SK-N-SH treated with all-trans-retinoic acid at 6 μM for 48 hours (cell line): ENCODE measurements at regions not wholly inside any gene's neighbourhood (a gene's known extent, or its start where the extent isn't known, plus 50 kb on each side); places are given as distances from the start of the nearest gene placed in this dataset.

Source experiments
- ARNTL ChIP-seq: fragments of 450-650 bp; formaldehyde crosslinking; IDR thresholded peaks from 2 replicates; pipeline ENCODE4 v1.5.0; 2020; ENCODE audit warnings: low read depth, mild to moderate bottlenecking, moderate library complexity, borderline replicate concordance
- BACH2 ChIP-seq: fragments of 250-450 bp; sonication (Bioruptor Pico); IDR thresholded peaks from 2 replicates; pipeline ENCODE4 v1.9.0; 2021; ENCODE audit warnings: mild to moderate bottlenecking, borderline replicate concordance
- CREB5 ChIP-seq: fragments of 250-450 bp; sonication (Bioruptor Pico); IDR thresholded peaks from 2 replicates; pipeline ENCODE4 v1.5.1; 2020; ENCODE audit warnings: low read depth, mild to moderate bottlenecking, moderate library complexity
- ESRRG ChIP-seq: fragments of 250-450 bp; sonication (Bioruptor Pico); IDR thresholded peaks from 2 replicates; pipeline ENCODE4 v1.6.1; 2021; ENCODE audit warnings: mild to moderate bottlenecking
- OSR1 ChIP-seq: fragments of 250-450 bp; sonication (Bioruptor Pico); IDR thresholded peaks from 2 replicates; pipeline ENCODE4 v1.8.0; 2022; ENCODE audit warnings: moderate library complexity, mild to moderate bottlenecking, inconsistent platforms
- PATZ1 ChIP-seq: fragments of 250-450 bp; sonication (Bioruptor Pico); IDR thresholded peaks from 2 replicates; pipeline ENCODE4 v1.8.0; 2020; ENCODE audit warnings: mild to moderate bottlenecking, moderate library complexity, borderline replicate concordance
- PPARA ChIP-seq: fragments of 250-450 bp; sonication (Bioruptor Pico); IDR thresholded peaks from 2 replicates; pipeline ENCODE4 v1.5.0; 2020; ENCODE audit warnings: mild to moderate bottlenecking, borderline replicate concordance
- TCF4 ChIP-seq: fragments of 250-450 bp; sonication (Bioruptor Pico); IDR thresholded peaks from 2 replicates; pipeline ENCODE4 v1.8.0; 2021; ENCODE audit warnings: mild to moderate bottlenecking, moderate library complexity, borderline replicate concordance
- ZC3H10 ChIP-seq: fragments of 250-450 bp; sonication (Bioruptor Pico); IDR thresholded peaks from 2 replicates; pipeline ENCODE4 v1.5.1; 2021; ENCODE audit warnings: mild to moderate bottlenecking, moderate library complexity
- ZFP30 ChIP-seq: fragments of 450-650 bp; formaldehyde crosslinking; IDR thresholded peaks from 2 replicates; pipeline ENCODE4 v1.5.0; 2022; ENCODE audit warnings: mild to moderate bottlenecking, moderate library complexity
- ZNF565 ChIP-seq: fragments of 450-650 bp; formaldehyde crosslinking; conservative IDR thresholded peaks from 2 replicates; pipeline ENCODE4 v1.5.0; 2020; ENCODE audit warnings: low read depth, mild to moderate bottlenecking, moderate library complexity

- no peak for TF ChIP-seq PPARA
- no peak for TF ChIP-seq PATZ1
- TF ChIP-seq TCF4 (CRISPR knock-in tag), result no peak
- TF ChIP-seq ESRRG, result no peak
- no peak for TF ChIP-seq ARNTL (CRISPR knock-in tag)
- no peak for TF ChIP-seq OSR1 (CRISPR knock-in tag)
- TF ChIP-seq ZC3H10 (CRISPR knock-in tag), result no peak
- TF ChIP-seq ZFP30 (CRISPR knock-in tag), result no peak
- no peak for TF ChIP-seq ZNF565 (CRISPR knock-in tag)
- no peak for TF ChIP-seq CREB5 (CRISPR knock-in tag)
- no peak for TF ChIP-seq BACH2 (CRISPR knock-in tag)
Observed at GRCh38 chr10:94052866-94053791, 59.4 kb downstream of the PLCE1 start.
